Cardiac fibroblast (primary cell): ENCODE measurements at regions not wholly inside any gene's neighbourhood (a gene's known extent, or its start where the extent isn't known, plus 50 kb on each side); places are given as distances from the start of the nearest gene placed in this dataset.
A peak's percentile ranks its signal among the peaks of the same experiment; 100 is the strongest.

ENCODE experiments used
- DNase-seq, 2 donors: peaks; one replicate each; pipeline versions ENCODE4 v3.0.0 to v3.0.0-alpha.2; 2010; ENCODE audit warnings: low read depth in 2 of 2
- H3K4me3 ChIP-seq, 2 donors: replicated peaks in 1 of 2; 1 replicate in 1 of 2; 2 replicates in 1 of 2; pipeline ENCODE4 v1.5.1; 2011; ENCODE audit warnings: low read depth in 2 of 2, low read length in 2 of 2, mild to moderate bottlenecking in 2 of 2, moderate library complexity in 1 of 2
- CTCF ChIP-seq: IDR thresholded peaks from one replicate; pipeline ENCODE4 v1.5.1; 2011; ENCODE audit warnings: low read depth, mild to moderate bottlenecking, low read length, inconsistent platforms

GRCh38 chr2:161103451-161103831 is 56.8 kb upstream of the TANK start:
- no peak overlapping the region for H3K4me3 ChIP-seq
- no peak for TF ChIP-seq CTCF
- DNase-seq = no peak

GRCh38 chr2:161104054-161104553 is 56.1 kb upstream of the TANK start:
- TF ChIP-seq CTCF = no peak
- no peak overlapping the region for H3K4me3 ChIP-seq
- DNase-seq = peak in 1 of 2 donors; percentile 33

- no peak overlapping the region for H3K4me3 ChIP-seq
- DNase-seq = no peak
- no peak for TF ChIP-seq CTCF
Measured at GRCh38 chr2:161107265-161107664, 53.0 kb upstream of the TANK start.
